ENCODE measurements at regions not wholly inside any gene's neighbourhood (a gene's known extent, or its start where the extent isn't known, plus 50 kb on each side); places are given as distances from the start of the nearest gene placed in this dataset.

DNA sequence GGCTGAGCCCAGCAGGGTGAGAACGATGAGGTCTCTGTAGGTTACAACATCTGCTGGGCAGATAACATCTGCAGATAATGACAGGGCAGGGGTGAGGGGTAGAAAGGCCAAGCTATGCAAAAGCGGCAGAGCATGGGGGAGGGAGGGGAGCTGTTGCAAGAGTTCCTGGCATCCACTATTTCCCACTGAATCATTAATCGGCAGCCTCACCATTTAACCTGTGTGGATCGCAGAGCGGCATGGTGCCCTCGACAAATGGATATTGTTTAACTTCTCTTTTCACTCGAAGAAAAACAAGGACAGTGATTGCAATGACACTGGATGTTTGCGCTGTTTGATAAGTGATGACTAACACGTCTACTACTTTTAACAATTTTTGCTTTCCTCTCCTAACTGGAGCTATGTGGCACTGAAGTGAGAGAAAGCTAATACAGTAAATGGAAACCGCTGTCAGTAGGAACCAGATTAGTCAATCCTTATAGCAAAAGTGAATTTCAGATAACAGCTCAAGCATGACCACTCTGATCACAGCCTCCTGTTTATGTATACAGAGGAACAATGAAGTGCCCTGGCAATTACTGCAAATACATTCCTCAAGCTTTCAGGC lies 381.5 kb downstream of the TFAP2A start:
- DNase-seq, result no peak

DNA sequence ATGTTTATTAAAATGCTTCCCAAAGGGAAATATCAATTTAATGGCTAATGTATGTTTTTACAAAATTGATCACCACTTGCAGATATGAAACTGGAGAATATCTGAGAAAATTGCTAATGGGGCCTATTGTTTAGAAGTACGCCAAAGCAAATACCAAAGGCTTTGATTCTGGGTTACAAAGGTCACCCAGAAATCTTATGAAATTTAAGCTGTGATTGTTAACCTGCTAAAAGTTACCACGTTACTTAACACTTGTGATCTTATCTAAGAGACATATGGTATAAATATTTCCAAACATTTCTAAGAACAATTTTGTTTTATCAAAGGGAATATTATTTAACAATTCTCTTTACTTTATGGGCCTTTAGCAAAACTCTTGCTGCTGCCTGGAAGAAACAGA lies 383.3 kb downstream of the TFAP2A start:
- DNase-seq, result no peak

DNA sequence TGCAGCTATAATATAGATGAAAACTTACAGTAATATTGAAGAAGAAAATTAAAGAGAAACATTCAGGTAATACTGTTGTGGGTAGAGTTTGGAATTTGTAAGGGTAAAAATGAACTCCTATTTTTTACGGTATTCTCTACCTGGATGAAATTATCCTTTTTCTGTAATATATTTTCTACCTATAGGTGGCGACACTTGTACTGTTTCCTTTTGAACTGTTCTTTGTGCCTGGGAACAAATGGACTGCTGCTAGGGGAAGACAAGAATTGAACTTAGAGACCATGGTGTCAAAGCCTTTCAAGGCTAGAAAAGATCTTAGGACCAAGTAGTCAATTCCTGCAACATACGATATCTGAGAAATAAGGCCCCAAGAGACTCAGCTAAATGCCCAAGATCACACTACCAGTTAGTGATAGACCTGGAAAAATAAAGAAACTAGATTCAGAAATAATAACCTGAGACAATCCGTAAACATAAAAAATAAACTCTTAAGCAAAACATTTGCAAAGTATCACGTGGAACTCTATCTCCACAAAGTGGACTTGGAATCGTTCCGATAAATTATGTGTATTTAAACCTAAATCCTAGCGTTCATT lies 383.8 kb downstream of the TFAP2A start:
- peak; percentile 6 for DNase-seq

- no peak for DNase-seq
Observed at GRCh38 chr6:10028222-10028621, 386.7 kb downstream of the TFAP2A start.

- DNase-seq, result no peak
Observed at GRCh38 chr6:10019851-10020250, 395.0 kb downstream of the TFAP2A start.

- DNase-seq, result no peak
Observed at GRCh38 chr6:10014557-10014956, 400.3 kb downstream of the TFAP2A start.

DNA sequence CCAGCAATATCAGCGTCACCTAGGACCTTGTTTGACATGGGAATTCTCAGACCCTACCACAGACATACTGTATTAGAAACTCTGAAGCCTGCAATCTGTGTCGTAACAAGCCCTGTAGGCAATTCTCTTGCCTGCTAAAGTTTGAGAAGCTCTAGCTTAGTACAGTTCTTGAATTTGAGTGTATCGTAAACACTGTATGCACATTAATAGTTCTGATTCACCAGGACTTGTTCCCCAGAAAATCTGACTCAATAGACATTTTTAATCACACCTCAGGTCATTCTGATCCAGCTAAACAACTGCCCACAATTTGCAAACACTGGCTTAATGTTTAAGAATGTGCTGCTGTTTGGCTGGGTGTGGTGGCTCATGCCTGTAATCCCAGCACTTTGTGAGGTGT lies 414.3 kb downstream of the TFAP2A start:
- no peak for DNase-seq

DNA sequence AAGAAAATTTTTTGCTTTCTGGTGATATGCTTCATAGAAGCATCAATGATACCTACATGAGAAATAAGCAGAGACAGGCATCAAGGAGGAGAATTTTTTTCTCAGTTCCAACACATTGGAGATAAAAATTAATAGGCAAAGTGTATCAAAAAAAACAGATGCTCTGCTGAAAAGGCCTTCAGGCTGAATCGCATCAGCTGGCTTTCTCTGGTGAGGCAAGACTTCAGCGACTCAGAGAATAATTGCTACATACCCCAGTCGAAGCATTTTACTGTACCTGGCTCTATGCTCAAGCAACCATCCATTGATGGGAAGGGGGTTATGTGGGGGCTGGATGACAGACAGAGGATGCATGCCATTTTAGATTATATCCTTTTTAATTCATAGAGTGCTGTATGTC lies 415.1 kb downstream of the TFAP2A start:
- no peak for DNase-seq

GRCh38 chr6:9986273-9986672 lies 428.6 kb downstream of the TFAP2A start:
- no peak for DNase-seq

DNA sequence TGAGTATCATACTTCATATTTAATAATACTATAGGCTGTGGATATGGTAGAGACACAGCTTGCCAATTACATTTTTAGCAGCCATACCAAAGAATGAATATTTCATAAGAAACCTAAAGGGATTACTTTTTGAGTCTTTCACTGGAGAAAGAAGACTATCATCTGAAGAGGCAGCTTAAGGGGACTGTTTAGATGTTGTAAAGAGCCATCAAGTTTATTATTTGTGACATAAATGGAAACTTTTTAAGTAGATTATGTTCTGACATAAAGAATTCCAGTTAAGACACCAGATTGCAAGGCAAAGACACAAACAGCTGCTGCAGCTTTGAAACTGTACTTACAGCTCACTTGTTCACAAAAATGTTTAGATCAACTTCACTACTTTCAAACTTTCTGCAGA lies 429.4 kb downstream of the TFAP2A start:
- DNase-seq, result no peak

DNA sequence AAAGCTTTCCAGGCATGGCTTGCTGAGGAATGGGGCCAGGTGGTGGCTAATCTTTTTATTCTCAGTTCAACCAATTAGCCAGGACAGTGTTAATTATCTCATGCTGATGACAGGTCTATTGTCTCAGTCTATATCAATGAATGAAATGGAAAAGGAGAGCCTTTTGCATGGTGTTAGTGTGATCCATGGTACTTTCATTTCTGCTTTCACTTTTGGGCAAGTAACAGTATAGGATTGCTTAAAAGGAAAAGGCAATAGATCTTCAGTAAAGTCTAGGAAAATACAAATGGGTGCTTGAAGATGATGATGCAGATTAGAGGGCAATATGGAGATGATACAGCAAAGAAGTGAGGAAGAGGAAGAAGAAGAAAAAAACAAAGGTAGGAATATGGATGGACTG lies 430.3 kb downstream of the TFAP2A start:
- DNase-seq, result no peak

DNA sequence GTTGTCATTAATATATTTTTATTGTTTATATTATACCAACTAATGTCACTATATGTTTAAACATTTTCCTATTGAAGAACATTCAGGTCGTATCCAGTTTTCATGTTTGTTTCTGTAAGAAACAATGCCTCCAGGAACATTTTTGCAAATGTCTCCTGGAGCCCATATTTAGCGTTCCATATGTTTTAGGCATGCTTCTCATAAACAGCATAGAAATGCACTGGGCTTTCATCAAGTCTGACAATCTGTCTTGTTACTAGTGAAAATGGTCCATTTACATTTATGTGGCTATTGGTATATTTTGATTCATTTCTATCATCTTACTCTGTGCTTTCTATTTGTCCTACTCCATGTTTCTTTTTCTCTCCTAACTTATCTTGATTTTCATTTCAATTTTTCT lies 431.7 kb downstream of the TFAP2A start:
- no peak for DNase-seq

DNA sequence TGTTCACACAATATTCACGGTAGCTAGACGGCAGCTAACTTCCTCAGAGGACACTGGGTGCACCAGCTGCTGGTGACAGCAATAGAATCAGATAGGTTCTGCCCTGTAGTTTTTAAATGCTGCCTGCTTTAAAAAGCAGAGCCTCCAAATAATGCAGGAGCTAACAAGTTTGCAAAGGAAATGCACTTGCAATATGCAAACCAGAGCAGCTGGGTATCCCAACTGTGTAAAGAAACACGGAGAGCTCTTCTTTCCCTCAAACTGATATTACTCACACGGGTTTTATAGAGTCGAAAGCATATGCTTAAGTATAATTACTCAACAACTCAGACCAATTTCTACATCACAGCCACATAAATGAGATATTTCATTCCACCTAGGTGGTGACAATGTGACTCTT lies 432.7 kb downstream of the TFAP2A start:
- DNase-seq, result no peak

- DNase-seq, result no peak
Observed at GRCh38 chr6:9979996-9980395, 434.9 kb downstream of the TFAP2A start.

DNA sequence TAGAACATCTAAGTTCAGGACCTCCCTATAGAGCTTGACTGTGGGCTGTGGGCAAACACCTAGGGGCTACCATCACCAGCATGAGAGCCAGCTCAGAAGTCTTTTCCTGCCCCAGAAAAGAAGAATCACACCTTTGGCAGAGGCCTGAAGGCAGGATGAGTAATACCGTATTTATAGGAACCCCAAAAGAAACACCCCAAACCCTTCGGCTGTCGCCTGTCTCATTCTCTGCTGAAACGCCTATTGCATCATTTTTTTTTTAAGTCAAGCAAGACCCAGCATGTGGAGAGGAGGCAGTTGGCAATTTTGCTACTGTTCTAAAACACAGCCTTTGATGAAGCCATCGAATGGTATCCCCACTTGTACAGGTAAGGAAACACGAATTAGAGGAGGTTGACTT lies 436.4 kb downstream of the TFAP2A start:
- no peak for DNase-seq

- no peak for DNase-seq
Observed at GRCh38 chr6:9977411-9977810, 437.5 kb downstream of the TFAP2A start.

DNA sequence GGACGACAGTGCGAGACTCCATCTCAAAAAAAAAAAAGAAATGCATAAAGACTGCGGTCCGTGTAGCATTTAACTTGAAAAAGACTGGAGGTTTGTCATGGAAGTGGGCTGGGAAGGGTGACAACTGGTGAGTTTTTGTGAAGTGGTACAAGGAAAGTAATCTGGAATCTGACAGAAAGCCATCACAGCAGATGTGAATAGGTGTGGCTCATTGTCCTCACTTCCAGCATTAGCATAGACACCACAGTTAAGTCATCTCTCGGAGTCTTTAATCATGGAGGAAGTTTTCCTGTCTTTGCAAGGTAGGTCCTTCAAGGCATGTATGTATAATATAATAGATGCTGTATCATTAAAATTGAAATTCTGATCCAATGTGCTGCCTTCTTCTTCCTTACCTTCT lies 453.2 kb downstream of the TFAP2A start:
- DNase-seq, result no peak

GRCh38 chr6:9957215-9957759 lies 457.6 kb downstream of the TFAP2A start:
- no peak for DNase-seq

- DNase-seq, result no peak
Observed at GRCh38 chr6:9948678-9949077, 466.2 kb downstream of the TFAP2A start.

GRCh38 chr6:9943986-9944385 lies 470.9 kb downstream of the TFAP2A start:
- no peak for DNase-seq

DNA sequence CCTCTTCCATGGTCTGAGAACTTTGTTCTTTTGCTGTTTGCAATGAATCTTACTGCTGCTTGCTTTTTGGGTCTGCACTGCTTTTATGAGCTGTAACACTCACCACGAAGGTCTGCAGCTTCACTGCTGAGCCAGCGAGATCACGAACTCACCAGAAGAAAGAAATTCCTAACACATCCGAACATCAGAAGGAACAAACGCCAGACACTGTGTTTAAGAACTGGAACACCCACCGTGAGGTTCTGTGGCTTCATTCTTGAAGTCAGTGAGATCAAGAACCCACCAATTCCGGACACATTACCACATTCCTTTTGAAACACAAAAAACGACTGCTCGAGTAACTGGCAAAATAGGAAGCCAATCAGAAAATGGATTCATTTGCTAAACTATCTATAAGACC lies 471.8 kb downstream of the TFAP2A start:
- no peak for DNase-seq

DNA sequence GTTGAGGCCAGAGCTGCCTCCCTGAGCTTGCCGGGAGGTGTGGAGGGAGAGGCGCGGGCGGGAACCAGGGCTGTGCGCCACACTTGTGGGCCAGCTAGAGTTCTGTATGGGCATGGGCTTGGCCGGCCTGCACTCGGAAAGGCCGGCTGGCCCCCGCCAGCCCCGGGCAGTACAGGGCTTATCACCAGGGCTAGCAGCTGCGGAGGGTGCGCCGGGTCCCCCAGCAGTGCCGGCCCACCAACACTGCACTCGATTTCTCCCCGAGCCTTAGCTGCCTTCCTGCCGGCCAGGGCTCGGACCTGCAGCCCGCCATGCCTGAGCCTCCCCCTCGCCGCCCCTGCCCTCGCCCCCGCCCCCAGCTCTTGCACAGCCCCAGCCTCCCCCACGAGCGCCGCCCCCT lies 472.7 kb downstream of the TFAP2A start:
- no peak for DNase-seq

GRCh38 chr6:9938801-9939200 lies 476.1 kb downstream of the TFAP2A start:
- DNase-seq, result no peak

DNA sequence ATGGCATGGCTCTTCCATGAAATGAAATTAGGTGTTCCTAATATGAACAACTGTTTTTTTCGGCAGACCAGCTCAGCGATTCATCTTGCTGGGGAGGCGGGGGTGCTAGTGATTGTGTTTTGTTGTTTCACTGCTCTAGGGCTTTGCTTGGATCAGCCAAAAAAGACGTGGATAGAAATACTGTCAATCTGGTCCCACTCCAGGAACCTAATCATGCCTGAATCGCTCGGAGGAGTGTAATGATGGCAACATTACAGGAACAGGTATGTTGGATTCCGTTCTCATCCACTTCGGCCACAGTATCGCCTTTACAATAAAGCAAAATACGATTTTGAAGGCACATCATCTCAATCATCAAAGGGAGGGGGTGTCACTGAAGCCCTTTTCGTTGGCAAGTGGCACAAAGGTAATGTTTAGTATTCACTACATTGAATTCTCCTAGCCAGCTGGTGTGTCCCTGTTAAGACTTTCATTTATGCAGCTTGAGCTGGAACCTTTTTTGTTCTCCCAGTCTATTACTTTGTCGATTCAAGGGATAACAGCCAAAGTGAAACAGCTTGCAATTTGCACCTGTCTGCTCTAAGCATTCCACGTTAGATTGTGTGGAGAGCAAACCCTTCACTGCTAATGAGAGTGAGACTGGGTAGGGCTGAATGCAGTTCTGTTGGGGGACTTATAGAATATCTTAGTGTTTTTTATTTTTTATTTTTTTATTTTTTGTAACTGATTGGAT lies 477.7 kb downstream of the TFAP2A start:
- no peak for DNase-seq

Data from fibroblast of skin of back (primary cell).